GM21529 (cell line): ENCODE measurements at regions not wholly inside any gene's neighbourhood (a gene's known extent, or its start where the extent isn't known, plus 50 kb on each side); places are given as distances from the start of the nearest gene placed in this dataset.
"Not testable (repeated sequence)": the region's sequence is repeated elsewhere in the genome, so short reads cannot be mapped to it uniquely, and the experiment has no call there.

ENCODE experiments used
- ATAC-seq: cut with Tn5 transposase; IDR thresholded peaks from one replicate; pipeline ENCODE4 v1.9.1; 2021; ENCODE audit not compliant: unreplicated experiment

GRCh38 chr17:62322313-62322712 lies 58.0 kb upstream of the EFCAB3 start:
- no peak for ATAC-seq

DNA sequence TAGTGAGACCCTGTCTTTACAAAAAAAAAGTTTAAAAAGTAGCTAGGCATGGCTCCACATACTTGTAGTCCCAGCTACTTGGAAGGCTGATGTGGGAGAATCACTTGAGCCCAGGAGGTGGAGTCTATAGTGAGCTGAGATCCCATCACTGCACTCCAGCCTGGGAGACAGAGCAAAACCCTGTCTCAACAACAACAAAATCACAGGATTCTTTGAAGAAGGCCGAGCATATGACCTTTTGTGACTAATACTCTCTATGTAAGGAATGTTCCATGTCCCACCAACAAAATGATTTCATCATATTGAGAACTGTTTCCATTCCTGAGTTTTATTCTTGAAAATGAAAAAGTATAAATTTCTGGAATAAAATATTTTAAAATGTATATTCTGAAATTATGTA lies 58.9 kb upstream of the EFCAB3 start:
- ATAC-seq = no peak

GRCh38 chr17:62319846-62320245 lies 60.5 kb upstream of the EFCAB3 start:
- ATAC-seq = no peak

- ATAC-seq = no peak
These were observed 71.0 kb upstream of the EFCAB3 start for GRCh38 chr17:62309396-62309795.

- no peak for ATAC-seq
These were observed 73.2 kb upstream of the EFCAB3 start for GRCh38 chr17:62307196-62307595.

DNA sequence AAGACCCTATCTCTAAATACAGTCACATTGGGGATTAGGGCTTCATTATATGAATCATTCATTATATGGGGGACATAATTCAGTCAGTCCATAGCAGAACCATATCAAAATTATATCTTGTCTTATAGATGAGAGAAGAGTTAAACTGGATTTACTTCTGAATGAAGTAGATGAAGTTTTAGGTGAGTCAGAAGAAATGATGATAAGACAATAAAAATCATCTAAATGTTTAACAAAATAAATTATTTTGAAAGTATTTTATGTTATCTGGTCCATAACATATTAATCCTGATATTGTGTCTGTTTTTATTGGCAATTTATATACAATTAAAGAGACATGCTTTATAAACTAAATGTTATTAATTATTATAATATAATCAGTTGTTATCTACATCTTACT lies 76.9 kb upstream of the EFCAB3 start:
- ATAC-seq = no peak

DNA sequence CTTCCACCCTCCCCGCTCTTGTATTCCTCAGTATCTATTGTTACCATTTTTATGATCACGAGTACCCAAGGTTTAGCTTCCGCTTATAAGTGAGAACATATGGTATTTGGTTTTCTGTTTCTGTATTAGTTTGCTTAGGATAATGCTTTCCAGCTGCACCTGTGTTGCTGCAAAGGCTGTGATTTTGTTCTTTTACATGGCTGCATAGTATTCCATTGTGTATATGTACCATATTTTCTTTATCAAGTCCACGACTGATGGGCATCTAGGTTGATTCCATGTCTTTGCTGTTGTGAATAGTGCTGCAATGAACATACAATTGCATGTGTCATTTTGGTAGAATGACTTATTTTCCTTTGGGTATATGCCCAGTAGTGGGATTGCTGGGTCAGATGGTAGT lies 79.7 kb upstream of the EFCAB3 start:
- no peak for ATAC-seq

- ATAC-seq = not testable (repeated sequence)
These were observed 105.1 kb upstream of the EFCAB3 start for GRCh38 chr17:62275290-62275689.

- ATAC-seq = not testable (repeated sequence)
These were observed 112.0 kb upstream of the EFCAB3 start for GRCh38 chr17:62268361-62268760.

GRCh38 chr17:62264974-62265373 lies 115.4 kb upstream of the EFCAB3 start:
- not testable (repeated sequence) for ATAC-seq

DNA sequence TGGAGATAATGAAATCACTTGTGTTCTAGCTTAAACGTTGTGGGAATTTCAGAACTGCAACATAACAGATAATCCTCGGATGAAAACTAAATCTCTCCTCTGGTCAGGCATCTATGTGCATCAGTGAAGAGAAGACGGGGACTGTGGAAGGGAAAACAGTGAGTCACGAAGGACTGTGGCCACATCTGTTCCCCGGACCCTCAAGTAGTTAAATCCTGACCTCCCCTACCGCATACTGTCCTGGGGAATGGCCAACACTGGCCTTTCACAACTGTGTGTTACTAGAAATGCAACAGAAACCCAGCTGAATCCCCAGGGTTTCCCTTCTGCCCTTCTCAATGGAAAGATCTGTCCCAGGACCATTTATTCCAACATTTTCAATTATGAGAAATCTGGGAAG lies 124.6 kb upstream of the EFCAB3 start:
- not testable (repeated sequence) for ATAC-seq

DNA sequence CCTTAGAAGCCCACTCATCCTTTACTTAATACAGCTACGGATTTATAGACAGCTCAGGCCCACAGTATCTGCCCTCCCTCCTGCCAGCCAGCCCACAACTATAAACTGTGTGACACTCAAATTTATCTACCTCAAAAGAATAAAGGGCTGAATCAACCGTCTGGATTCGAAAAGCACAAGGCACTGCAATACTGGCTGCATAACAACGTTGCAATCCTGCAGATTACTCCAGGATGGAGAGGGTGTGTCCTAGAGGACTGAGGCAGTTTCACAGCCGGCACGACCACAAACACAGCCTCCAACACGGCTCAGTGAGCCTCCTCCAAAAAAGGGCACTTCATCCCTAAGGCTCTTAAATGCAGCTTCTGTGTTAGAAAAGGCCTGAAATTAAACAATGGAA lies 138.3 kb upstream of the EFCAB3 start:
- ATAC-seq = not testable (repeated sequence)

DNA sequence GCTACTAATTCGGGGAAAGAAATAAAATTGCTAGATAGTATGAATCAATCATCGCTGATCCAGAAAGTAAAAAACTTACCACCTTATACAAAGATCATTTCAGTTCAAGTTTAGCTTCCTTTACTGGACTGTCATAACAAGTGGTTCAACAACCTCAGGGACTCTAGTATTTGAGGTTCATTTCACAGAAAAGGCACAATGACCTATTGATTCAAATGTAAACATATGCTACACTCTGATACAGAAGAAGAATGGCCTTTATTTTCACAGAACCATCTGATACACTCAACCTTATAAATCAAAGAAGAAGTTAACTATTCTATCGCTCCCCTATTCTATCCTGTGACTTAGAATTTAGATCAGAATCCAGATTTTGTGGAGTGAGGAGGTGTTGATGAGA lies 140.8 kb upstream of the EFCAB3 start:
- not testable (repeated sequence) for ATAC-seq

- ATAC-seq = not testable (repeated sequence)
These were observed 141.6 kb upstream of the EFCAB3 start for GRCh38 chr17:62238551-62239338.

- not testable (repeated sequence) for ATAC-seq
These were observed 146.4 kb upstream of the EFCAB3 start for GRCh38 chr17:62233822-62234481.

- ATAC-seq = not testable (repeated sequence)
These were observed 149.1 kb upstream of the EFCAB3 start for GRCh38 chr17:62231293-62231692.

DNA sequence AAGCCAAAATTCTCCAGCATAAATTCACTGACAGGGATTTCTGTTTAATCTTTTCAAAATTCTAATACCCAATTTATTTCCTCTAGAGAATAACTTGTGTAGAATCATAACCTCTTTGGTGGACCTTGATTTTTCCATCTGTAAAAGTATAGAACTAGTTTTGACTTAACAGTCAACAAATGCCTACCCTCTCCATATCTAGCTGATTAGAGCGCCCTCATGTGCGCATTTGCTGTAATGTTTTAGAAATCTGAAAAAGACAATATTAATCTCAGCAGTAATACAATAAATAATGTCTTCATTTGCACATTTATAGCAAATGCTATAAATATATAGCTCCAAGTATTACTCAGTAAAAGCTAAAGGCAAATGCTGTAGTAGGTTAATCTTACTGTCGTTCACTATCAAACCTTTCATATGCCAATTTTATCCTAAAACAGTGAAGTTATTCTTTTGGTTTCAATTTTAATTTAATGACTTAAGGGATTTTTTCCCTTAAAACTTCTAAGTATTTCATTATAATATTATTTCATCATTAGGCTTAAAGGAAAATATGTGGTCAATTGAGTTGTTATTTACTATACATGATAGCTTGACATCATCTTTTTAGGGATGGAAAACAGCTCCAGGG lies 153.6 kb upstream of the EFCAB3 start:
- ATAC-seq = not testable (repeated sequence)

- not testable (repeated sequence) for ATAC-seq
These were observed 156.8 kb upstream of the EFCAB3 start for GRCh38 chr17:62223585-62223984.

- no peak for ATAC-seq
These were observed 154.3 kb upstream of the MED13 start for GRCh38 chr17:62219221-62219899.

DNA sequence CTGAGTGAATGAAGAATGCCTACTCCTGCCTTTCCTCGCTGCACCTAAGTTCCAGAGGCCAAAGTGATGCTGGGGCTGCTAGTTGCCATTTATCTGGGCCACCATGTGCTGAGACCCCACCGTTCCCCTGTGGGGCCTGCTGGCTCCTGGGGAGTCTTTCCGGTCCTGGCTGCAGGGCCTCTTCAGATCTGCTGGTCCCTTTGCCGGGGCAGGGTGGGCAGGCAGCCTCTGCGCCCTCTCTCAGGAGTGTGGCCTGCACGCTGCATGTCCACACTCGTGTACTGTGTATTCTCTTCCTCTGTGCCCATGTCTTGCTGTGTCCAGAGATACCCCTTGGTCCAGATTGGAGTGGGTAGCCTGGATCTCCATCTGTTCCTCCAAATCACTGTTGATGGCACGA lies 151.8 kb upstream of the MED13 start:
- no peak for ATAC-seq

- ATAC-seq = not testable (repeated sequence)
These were observed 150.8 kb upstream of the MED13 start for GRCh38 chr17:62215891-62216290.
